ENCODE measurements at regions not wholly inside any gene's neighbourhood (a gene's known extent, or its start where the extent isn't known, plus 50 kb on each side); places are given as distances from the start of the nearest gene placed in this dataset.
A peak's percentile ranks its signal among the peaks of the same experiment; 100 is the strongest.
"Not testable (repeated sequence)": the region's sequence is repeated elsewhere in the genome, so short reads cannot be mapped to it uniquely, and the experiment has no call there.

DNA sequence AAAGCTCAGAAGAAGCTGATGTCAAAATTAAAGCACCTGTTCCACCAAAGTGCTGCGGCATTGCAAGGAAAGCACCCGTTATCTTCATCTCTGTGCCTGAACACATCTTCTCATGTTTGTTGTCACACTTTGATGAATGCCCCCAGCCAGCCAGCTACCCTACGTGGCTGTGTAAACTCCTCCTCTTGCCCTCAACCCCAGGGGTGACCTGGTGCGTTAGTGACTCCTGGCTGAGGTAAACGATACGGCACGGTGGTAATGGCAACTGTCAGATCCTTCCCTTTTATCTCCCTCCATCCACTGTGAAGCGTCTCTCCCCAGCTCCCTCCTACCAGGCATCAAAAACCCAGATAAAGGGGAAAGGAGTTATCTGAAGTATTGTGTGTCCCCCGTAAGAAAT lies 90.6 kb upstream of the WWC2 start:
- Histone ChIP-seq H3K4me2 (no peak overlapping the region), H2AFZ (ENCODE audit: low read depth) (no peak overlapping the region), H3K27me3 (ENCODE audit: insufficient read depth, low read depth) (no peaks in the 10 kb centered on the region), H3K4me3 (IDR thresholded peaks at IDR 0.05; ENCODE audit: insufficient read depth, low read depth, low read length) (no peak overlapping the region), H4K20me1 (ENCODE audit: insufficient read depth) (no peaks in the 10 kb centered on the region), H3K79me2 (ENCODE audit: insufficient read depth, low read depth) (no peaks in the 10 kb centered on the region), H3K36me3 (ENCODE audit: insufficient read depth) (no peaks in the 10 kb centered on the region), H3K9ac (no peak overlapping the region), H3K27ac (no peak overlapping the region), H3K4me1 (ENCODE audit: low read depth, poor library complexity, severe bottlenecking) (no peaks in the 10 kb centered on the region)
- TF ChIP-seq, protein P1, sequence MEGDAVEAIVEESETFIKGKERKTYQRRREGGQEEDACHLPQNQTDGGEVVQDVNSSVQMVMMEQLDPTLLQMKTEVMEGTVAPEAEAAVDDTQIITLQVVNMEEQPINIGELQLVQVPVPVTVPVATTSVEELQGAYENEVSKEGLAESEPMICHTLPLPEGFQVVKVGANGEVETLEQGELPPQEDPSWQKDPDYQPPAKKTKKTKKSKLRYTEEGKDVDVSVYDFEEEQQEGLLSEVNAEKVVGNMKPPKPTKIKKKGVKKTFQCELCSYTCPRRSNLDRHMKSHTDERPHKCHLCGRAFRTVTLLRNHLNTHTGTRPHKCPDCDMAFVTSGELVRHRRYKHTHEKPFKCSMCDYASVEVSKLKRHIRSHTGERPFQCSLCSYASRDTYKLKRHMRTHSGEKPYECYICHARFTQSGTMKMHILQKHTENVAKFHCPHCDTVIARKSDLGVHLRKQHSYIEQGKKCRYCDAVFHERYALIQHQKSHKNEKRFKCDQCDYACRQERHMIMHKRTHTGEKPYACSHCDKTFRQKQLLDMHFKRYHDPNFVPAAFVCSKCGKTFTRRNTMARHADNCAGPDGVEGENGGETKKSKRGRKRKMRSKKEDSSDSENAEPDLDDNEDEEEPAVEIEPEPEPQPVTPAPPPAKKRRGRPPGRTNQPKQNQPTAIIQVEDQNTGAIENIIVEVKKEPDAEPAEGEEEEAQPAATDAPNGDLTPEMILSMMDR (conservative IDR thresholded peaks at IDR 0.05; ENCODE audit: low read depth, low read length): no peak

DNA sequence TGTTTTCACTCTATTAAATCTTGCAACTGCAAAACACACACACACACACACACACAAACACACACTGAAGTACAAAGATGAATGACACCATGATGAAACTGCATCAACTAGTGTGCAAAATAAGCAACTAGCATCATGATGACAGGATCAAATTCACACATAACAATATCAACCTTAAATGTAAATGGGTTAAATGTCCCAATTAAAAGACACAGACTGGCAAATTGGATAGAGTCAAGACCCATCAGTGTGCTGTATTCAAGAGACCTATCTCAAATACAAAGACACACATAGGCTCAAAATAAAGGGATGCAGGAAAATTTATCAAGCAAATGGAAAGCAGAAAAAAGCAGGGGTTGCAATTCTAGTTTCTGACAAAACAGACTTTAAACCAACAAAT lies 87.2 kb upstream of the DCTD start:
- H3K4me2 ChIP-seq; H3K4me1 ChIP-seq (ENCODE audit: low read depth, poor library complexity, severe bottlenecking); H3K27me3 ChIP-seq (ENCODE audit: insufficient read depth, low read depth); H3K27ac ChIP-seq; H2AFZ ChIP-seq (ENCODE audit: low read depth); H3K79me2 ChIP-seq (ENCODE audit: insufficient read depth, low read depth); H3K4me3 ChIP-seq (IDR thresholded peaks at IDR 0.05; ENCODE audit: insufficient read depth, low read depth, low read length); H3K36me3 ChIP-seq (ENCODE audit: insufficient read depth); H3K9ac ChIP-seq; H4K20me1 ChIP-seq (ENCODE audit: insufficient read depth): not testable (repeated sequence)

DNA sequence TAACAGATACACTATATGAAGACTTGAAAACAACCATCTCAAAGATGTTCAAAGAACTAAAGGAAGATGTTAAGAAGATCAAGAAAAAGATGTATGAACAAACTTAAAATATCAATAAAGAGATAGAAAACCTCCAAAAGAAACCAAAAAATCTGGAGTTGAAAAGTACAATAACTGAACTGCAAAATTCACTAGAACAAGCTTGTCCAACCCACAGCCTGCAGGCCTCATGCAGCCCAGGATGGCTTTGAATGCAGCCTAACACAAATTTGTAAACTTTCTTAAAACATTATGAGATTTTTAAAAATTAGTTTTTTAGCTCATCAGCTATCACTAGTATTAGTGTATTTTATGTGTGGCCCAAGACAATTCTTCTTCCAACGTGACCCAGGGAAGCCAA lies 77.0 kb upstream of the DCTD start:
- Histone ChIP-seq H2AFZ (ENCODE audit: low read depth) (no peak overlapping the region), H3K4me2 (no peak overlapping the region), H3K9ac (no peak overlapping the region), H4K20me1 (ENCODE audit: insufficient read depth) (no peaks in the 10 kb centered on the region), H3K27me3 (ENCODE audit: insufficient read depth, low read depth) (no peaks in the 10 kb centered on the region), H3K4me3 (IDR thresholded peaks at IDR 0.05; ENCODE audit: insufficient read depth, low read depth, low read length) (no peak overlapping the region), H3K27ac (no peak overlapping the region), H3K36me3 (ENCODE audit: insufficient read depth) (no peaks in the 10 kb centered on the region), H3K79me2 (ENCODE audit: insufficient read depth, low read depth) (no peaks in the 10 kb centered on the region), H3K4me1 (ENCODE audit: low read depth, poor library complexity, severe bottlenecking) (no peaks in the 10 kb centered on the region)
- TF ChIP-seq, protein P1 (conservative IDR thresholded peaks at IDR 0.05; ENCODE audit: low read depth, low read length): no peak

DNA sequence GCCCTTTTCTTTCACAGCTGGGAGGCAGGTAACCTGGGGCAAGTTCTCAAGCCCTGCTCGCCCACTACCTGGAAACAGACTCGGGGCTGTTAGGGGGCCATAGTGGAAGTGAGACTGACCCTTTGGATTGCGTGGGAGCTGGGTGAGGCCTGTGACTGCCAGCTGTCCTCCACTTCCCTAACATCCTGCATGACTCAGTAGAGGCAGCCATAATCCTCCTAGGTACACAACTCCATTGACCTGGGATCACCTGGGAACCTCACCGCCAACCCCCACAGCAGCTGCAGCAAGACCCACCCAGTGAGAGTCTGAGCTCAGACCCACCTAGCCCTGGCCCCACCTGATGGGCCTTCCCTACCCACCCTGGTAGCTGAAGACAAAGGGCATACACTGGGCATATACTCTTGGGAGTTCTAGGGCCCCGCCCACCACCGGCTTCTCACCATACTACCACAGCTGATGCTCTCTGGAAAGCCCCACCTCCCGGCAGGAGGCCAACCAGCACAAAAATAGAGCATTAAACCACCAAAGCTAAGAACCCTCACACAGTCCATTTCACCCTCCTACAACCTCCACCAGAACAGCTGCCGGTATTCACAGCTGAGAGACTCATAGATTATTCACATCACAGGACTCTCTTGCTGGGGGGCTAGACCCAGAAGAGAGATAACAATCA lies 61.1 kb upstream of the DCTD start:
- no peaks in the 10 kb centered on the region for H3K27me3 ChIP-seq (ENCODE audit: insufficient read depth, low read depth)
- peaks cover 33% of the 10 kb centered on the region for H3K4me1 ChIP-seq (ENCODE audit: low read depth, poor library complexity, severe bottlenecking)
- no peaks in the 10 kb centered on the region for H3K36me3 ChIP-seq (ENCODE audit: insufficient read depth)
- no peak overlapping the region for H3K9ac ChIP-seq
- peak overlapping the region; percentile 44 for H3K4me2 ChIP-seq
- H3K27ac ChIP-seq: 0 out of 2 replicates have a peak overlapping the region, but pooled peaks have one; percentile 17
- no peak overlapping the region for H3K4me3 ChIP-seq (IDR thresholded peaks at IDR 0.05; ENCODE audit: insufficient read depth, low read depth, low read length)
- H2AFZ ChIP-seq (ENCODE audit: low read depth): peak overlapping the region; percentile 25; the same call in 1 of the 2 replicates
- no peaks in the 10 kb centered on the region for H4K20me1 ChIP-seq (ENCODE audit: insufficient read depth)
- TF ChIP-seq, protein P1 (conservative IDR thresholded peaks at IDR 0.05; ENCODE audit: low read depth, low read length): no peak
- H3K79me2 ChIP-seq (ENCODE audit: insufficient read depth, low read depth): no peaks in the 10 kb centered on the region

DNA sequence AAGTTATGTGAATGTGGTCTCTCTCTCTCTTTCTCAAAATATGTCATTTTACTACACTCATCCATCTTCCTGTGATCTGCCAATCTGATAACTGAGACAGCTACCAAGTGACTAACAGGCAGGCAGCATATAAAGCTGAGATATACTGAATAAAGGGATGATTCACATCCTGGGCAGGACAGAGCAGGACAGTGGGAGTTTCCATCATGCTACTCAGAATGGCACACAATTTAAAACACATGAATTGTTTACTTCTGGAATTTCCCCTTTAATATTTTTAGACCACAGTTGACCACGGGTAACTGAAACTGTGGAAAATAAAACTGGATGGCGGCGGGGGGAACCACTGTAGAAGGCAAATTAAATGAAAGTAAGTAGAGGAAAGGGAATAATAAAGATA lies 58.6 kb upstream of the DCTD start:
- Histone ChIP-seq H3K27ac (no peak overlapping the region), H3K79me2 (ENCODE audit: insufficient read depth, low read depth) (no peaks in the 10 kb centered on the region), H3K36me3 (ENCODE audit: insufficient read depth) (no peaks in the 10 kb centered on the region), H2AFZ (ENCODE audit: low read depth) (no peak overlapping the region), H3K4me3 (IDR thresholded peaks at IDR 0.05; ENCODE audit: insufficient read depth, low read depth, low read length) (no peak overlapping the region), H3K27me3 (ENCODE audit: insufficient read depth, low read depth) (no peaks in the 10 kb centered on the region), H3K4me2 (peak overlapping the region; percentile 11), H3K4me1 (ENCODE audit: low read depth, poor library complexity, severe bottlenecking) (peaks cover 33% of the 10 kb centered on the region), H4K20me1 (ENCODE audit: insufficient read depth) (no peaks in the 10 kb centered on the region), H3K9ac (no peak overlapping the region)
- TF ChIP-seq, protein P1 (conservative IDR thresholded peaks at IDR 0.05; ENCODE audit: low read depth, low read length): no peak

All from KMS-11 (cell line).